SK-N-SH (cell line): ENCODE measurements at regions not wholly inside any gene's neighbourhood (a gene's known extent, or its start where the extent isn't known, plus 50 kb on each side); places are given as distances from the start of the nearest gene placed in this dataset.

ENCODE experiments used
- CHD2 ChIP-seq: fragments of 150-350 bp; IDR thresholded peaks from 2 replicates; pipeline ENCODE4 v1.6.1; 2018; ENCODE audit warnings: low read length; ENCODE audit not compliant: partially characterized antibody
- CTCF ChIP-seq: fragments of 200-600 bp; sonication (generic); IDR thresholded peaks from 2 replicates; pipeline ENCODE4 v1.6.1; 2017; ENCODE audit warnings: antibody characterized with exemption, mild to moderate bottlenecking, moderate library complexity
- ELF1 ChIP-seq: IDR thresholded peaks from 2 replicates; pipeline ENCODE4 v1.4.0; 2012
- GABPA ChIP-seq: IDR thresholded peaks from 2 replicates; pipeline ENCODE4 v1.4.0; 2012; ENCODE audit warnings: low read depth, mild to moderate bottlenecking
- POLR2AphosphoS5 ChIP-seq: IDR thresholded peaks from 2 replicates; pipeline ENCODE4 v1.6.1; 2012; ENCODE audit warnings: low read depth, low read length
- TAF1 ChIP-seq: IDR thresholded peaks from 2 replicates; pipeline ENCODE4 v1.6.1; 2012; ENCODE audit warnings: low read depth, mild to moderate bottlenecking, low read length, moderate library complexity, borderline replicate concordance
- USF2 ChIP-seq: fragments of 150-350 bp; IDR thresholded peaks from 2 replicates; pipeline ENCODE4 v1.6.1; 2017; ENCODE audit warnings: antibody characterized with exemption, low read length, low read depth, borderline replicate concordance
- ZBTB33 ChIP-seq: IDR thresholded peaks from 2 replicates; pipeline ENCODE4 v1.4.0; 2012; ENCODE audit warnings: low read depth, borderline replicate concordance

GRCh38 chr4:135184715-135185114, 983.1 kb upstream of the PABPC4L start:
- TF ChIP-seq ELF1 (no peak), CTCF (no peak), TAF1 (no peak), GABPA (no peak), CHD2 (no peak), POLR2AphosphoS5 (no peak), ZBTB33 (no peak), USF2 (no peak)
